IMR-90 (cell line): ENCODE measurements at regions not wholly inside any gene's neighbourhood (a gene's known extent, or its start where the extent isn't known, plus 50 kb on each side); places are given as distances from the start of the nearest gene placed in this dataset.

ENCODE experiments used
- ATAC-seq: fragments of 200-7000 bp; cut with Tn5 transposase; 2 replicates; pipeline ENCODE4 v1.9.1; 2020; ENCODE audit warnings: low read depth, mild to moderate bottlenecking, moderate library complexity
- BruUV-seq: library from RNA; stranded (reverse); fragments of 400-500 nt; replicated peaks from 2 replicates; lab custom pipeline; 2021; lab: Mats Ljungman, UMichigan
- CTCF ChIA-PET: fragments of 300-600 bp; formaldehyde crosslinking; extraction: SDS; loops from one replicate; lab custom pipeline; 2021; ENCODE audit warnings: antibody characterized with exemption; lab: Yijun Ruan, JAX
- POLR2A ChIA-PET: fragments of 300-600 bp; sonication (Branson Sonifier 250); formaldehyde crosslinking; loops from one replicate; lab custom pipeline; 2022; ENCODE audit warnings: antibody characterized with exemption; ENCODE audit not compliant: unreplicated experiment; lab: Charles Lee
- DNase-seq: peaks from one replicate; pipeline ENCODE4 v3.0.0; 2013
- H2AFZ ChIP-seq: replicated peaks from 2 replicates; pipeline ENCODE3; 2013; ENCODE audit warnings: low read length, mild to moderate bottlenecking; ENCODE audit not compliant: poor library complexity
- H2AK5ac ChIP-seq: 2 replicates; pipeline ENCODE4 v1.6.1; 2013; ENCODE audit warnings: low read depth, low read length, inconsistent platforms
- H2AK9ac ChIP-seq: replicated peaks from 2 replicates; pipeline ENCODE3; 2013; ENCODE audit warnings: mild to moderate bottlenecking, low read depth, low read length, moderate library complexity; ENCODE audit not compliant: poor library complexity
- H2BK120ac ChIP-seq: 2 replicates; pipeline ENCODE4 v1.6.1; 2013; ENCODE audit warnings: low read depth, low read length, inconsistent platforms
- H2BK15ac ChIP-seq: 3 replicates; pipeline ENCODE4 v1.6.1; 2013; ENCODE audit warnings: low read depth, low read length, inconsistent platforms
- H2BK20ac ChIP-seq: 2 replicates; pipeline ENCODE4 v1.6.1; 2013; ENCODE audit warnings: low read depth, mild to moderate bottlenecking, inconsistent platforms, low read length, moderate library complexity
- H2BK5ac ChIP-seq: 2 replicates; pipeline ENCODE4 v1.6.1; 2013; ENCODE audit warnings: mild to moderate bottlenecking, low read depth, low read length, inconsistent platforms; ENCODE audit not compliant: poor library complexity, severe bottlenecking
- H3K14ac ChIP-seq: replicated peaks from 2 replicates; pipeline ENCODE4 v1.6.1; 2013; ENCODE audit warnings: low read depth, low read length, inconsistent platforms
- H3K18ac ChIP-seq: 2 replicates; pipeline ENCODE4 v1.6.1; 2013; ENCODE audit warnings: low read depth, low read length, control low read depth
- H3K23ac ChIP-seq: 2 replicates; pipeline ENCODE4 v1.6.1; 2013; ENCODE audit warnings: low read depth, low read length, inconsistent platforms
- H3K27ac ChIP-seq: 2 replicates; pipeline ENCODE4 v1.5.1; 2013; ENCODE audit warnings: mild to moderate bottlenecking, control low read depth, low read length; ENCODE audit not compliant: insufficient read depth
- H3K27me3 ChIP-seq: 2 replicates; pipeline ENCODE4 v1.6.1; 2013; ENCODE audit warnings: low read length; ENCODE audit not compliant: control insufficient read depth, insufficient read depth
- H3K36me3 ChIP-seq: 2 replicates; pipeline ENCODE4 v1.6.1; 2013; ENCODE audit warnings: low read length, mixed read lengths; ENCODE audit not compliant: control insufficient read depth, insufficient read depth
- H3K4ac ChIP-seq: 2 replicates; pipeline ENCODE4 v1.6.1; 2013; ENCODE audit warnings: low read depth, low read length, inconsistent platforms
- H3K4me1 ChIP-seq: 2 replicates; pipeline ENCODE4 v1.6.1; 2013; ENCODE audit warnings: low read length, mixed read lengths; ENCODE audit not compliant: control insufficient read depth, insufficient read depth
- H3K4me2 ChIP-seq: 2 replicates; pipeline ENCODE4 v1.6.1; 2013; ENCODE audit warnings: low read depth, mild to moderate bottlenecking, control low read depth, low read length, moderate library complexity
- H3K4me3 ChIP-seq: 2 replicates; pipeline ENCODE4 v1.5.1; 2013; ENCODE audit warnings: low read depth, mild to moderate bottlenecking, control low read depth, low read length, moderate library complexity; ENCODE audit not compliant: insufficient read depth
- H3K56ac ChIP-seq: 2 replicates; pipeline ENCODE4 v1.6.1; 2013; ENCODE audit warnings: low read length, inconsistent platforms; ENCODE audit not compliant: insufficient read depth; ENCODE audit errors: extremely low read depth
- H3K79me1 ChIP-seq, 2 experiments: 2 replicates each; pipeline ENCODE4 v1.6.1; 2013; ENCODE audit warnings: low read length in 2 of 2, inconsistent platforms in 1 of 2, low read depth in 1 of 2
- H3K9ac ChIP-seq: 2 replicates; pipeline ENCODE4 v1.6.1; 2013; ENCODE audit warnings: low read depth, low read length, control low read depth
- H3K9me1 ChIP-seq: 2 replicates; pipeline ENCODE4 v1.6.1; 2013; ENCODE audit warnings: low read length, inconsistent platforms; ENCODE audit not compliant: insufficient read depth
- H3K9me3 ChIP-seq: 2 replicates; pipeline ENCODE4 v1.6.1; 2013; ENCODE audit warnings: low read length; ENCODE audit not compliant: control insufficient read depth, insufficient read depth
- H4K20me1 ChIP-seq: 2 replicates; pipeline ENCODE4 v1.6.1; 2013; ENCODE audit warnings: low read length, inconsistent platforms; ENCODE audit not compliant: insufficient read depth
- H4K5ac ChIP-seq: 2 replicates; pipeline ENCODE4 v1.6.1; 2013; ENCODE audit warnings: mild to moderate bottlenecking, low read depth, low read length, control low read depth
- H4K8ac ChIP-seq, 2 experiments: 2 replicates each; pipeline ENCODE4 v1.6.1; 2013; ENCODE audit warnings: low read depth in 2 of 2, low read length in 2 of 2, control low read depth in 1 of 2, inconsistent platforms in 1 of 2
- H4K91ac ChIP-seq: 2 replicates; pipeline ENCODE4 v1.6.1; 2013; ENCODE audit warnings: low read depth, low read length, inconsistent platforms; ENCODE audit not compliant: insufficient read depth
- CEBPB ChIP-seq: IDR thresholded peaks from 2 replicates; pipeline ENCODE4 v1.6.1; 2012; ENCODE audit warnings: low read depth, low read length, improper control_type of control experiment
- CHD1 ChIP-seq: IDR thresholded peaks from 2 replicates; pipeline ENCODE4 v1.6.1; 2012; ENCODE audit warnings: low read depth, low read length, improper control_type of control experiment
- FOS ChIP-seq: fragments of 150-350 bp; IDR thresholded peaks from 2 replicates; pipeline ENCODE4 v1.6.1; 2016; ENCODE audit warnings: low read depth, low read length
- MAFK ChIP-seq: IDR thresholded peaks from 2 replicates; pipeline ENCODE4 v1.6.1; 2012; ENCODE audit warnings: low read depth, low read length, improper control_type of control experiment
- MXI1 ChIP-seq: IDR thresholded peaks from 2 replicates; pipeline ENCODE4 v1.6.1; 2012; ENCODE audit warnings: low read depth, mild to moderate bottlenecking, low read length, moderate library complexity, borderline replicate concordance
- POLR2A ChIP-seq: IDR thresholded peaks from 2 replicates; pipeline ENCODE4 v1.6.1; 2012; ENCODE audit warnings: mild to moderate bottlenecking, low read depth, low read length
- RAD21 ChIP-seq: IDR thresholded peaks from 2 replicates; pipeline ENCODE4 v1.6.1; 2012; ENCODE audit warnings: low read length, improper control_type of control experiment
- RCOR1 ChIP-seq: IDR thresholded peaks from 2 replicates; pipeline ENCODE4 v1.6.1; 2012; ENCODE audit warnings: mild to moderate bottlenecking, low read length, improper control_type of control experiment; ENCODE audit not compliant: insufficient replicate concordance
- RFX5 ChIP-seq: IDR thresholded peaks from 2 replicates; pipeline ENCODE4 v1.8.0; 2012; ENCODE audit warnings: low read depth, mild to moderate bottlenecking, low read length, moderate library complexity
- WGBS, 2 experiments: methylation state at CpG; one replicate each; pipeline versions ENCODE4 v1.1.5 to v1.1.7; 2013; ENCODE audit warnings: missing lambda C conversion rate in 2 of 2; ENCODE audit not compliant: insufficient read length in 1 of 2; ENCODE audit errors: extremely low coverage in 2 of 2; 5-methylcytosine and 5-hydroxymethylcytosine counted together
- dilution Hi-C: fragments of 300-500 bp; cut with HindIII; formaldehyde crosslinking; loops from one replicate; pipeline ENCODE4 v1.14.3; 2018; ENCODE audit warnings: low sequenced_read_pairs; ENCODE audit not compliant: unreplicated experiment
- in situ Hi-C: fragments of 300-500 bp; cut with MboI; formaldehyde crosslinking; loops from 3 replicates; pipeline ENCODE4 v1.14.3; 2019; ENCODE audit warnings: low sequenced_read_pairs, inconsistent platforms, mixed read lengths
- intact Hi-C: fragments of 100-400 bp; cut with micrococcal nuclease; formaldehyde crosslinking; loops from 2 replicates; pipeline ENCODE4 v1.10.0; 2022
- TF ChIP-seq, protein P1 (sequence below): fragments of 150-350 bp; IDR thresholded peaks from 2 replicates; pipeline ENCODE4 v1.6.1; 2016; ENCODE audit warnings: low read depth, mild to moderate bottlenecking, low read length, moderate library complexity, borderline replicate concordance
- TF ChIP-seq, protein P2 (sequence below): conservative IDR thresholded peaks from 2 replicates; pipeline ENCODE4 v1.5.1; 2012; ENCODE audit warnings: mild to moderate bottlenecking, low read depth, low read length, improper control_type of control experiment

DNA sequence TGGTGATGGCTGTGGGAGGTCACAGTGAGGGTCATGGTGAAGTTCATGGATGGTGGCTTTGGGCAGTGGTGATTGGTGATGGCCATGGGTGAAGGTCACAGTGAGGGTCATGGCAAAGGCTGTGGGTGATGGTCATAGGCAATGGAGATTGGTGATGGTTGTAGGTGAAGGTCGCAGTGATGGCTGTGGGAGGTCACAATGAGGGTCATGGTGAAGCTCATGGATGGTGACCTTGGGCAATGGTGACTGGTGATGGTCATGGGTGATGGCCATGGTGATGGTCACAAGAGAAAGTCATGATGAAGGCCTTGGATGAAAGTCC is 115.6 kb upstream of the IRX4 start:
- Histone ChIP-seq H3K56ac (no peak overlapping the region), H3K27ac (no peak overlapping the region), H3K27me3 (no peaks in the 10 kb centered on the region), H3K18ac (no peak overlapping the region), H3K9ac (no peak overlapping the region), H3K14ac (no peak overlapping the region), H3K9me1 (no peaks in the 10 kb centered on the region), H2AK9ac (no peak overlapping the region), H4K91ac (no peak overlapping the region), H3K9me3 (peaks cover 3% of the 10 kb centered on the region; the same call in 1 of the 2 replicates), H2BK20ac (no peak overlapping the region), H4K5ac (no peak overlapping the region), H2BK15ac (no peak overlapping the region), H4K20me1 (no peaks in the 10 kb centered on the region), H4K8ac (no peak overlapping the region), H2AFZ (no peak overlapping the region), H3K23ac (no peak overlapping the region), H2BK120ac (no peak overlapping the region), H3K4me2 (no peak overlapping the region), H3K4ac (no peak overlapping the region), H3K79me1 (no peaks in the 10 kb centered on the region), H3K4me1 (no peaks in the 10 kb centered on the region), H2AK5ac (no peak overlapping the region), H3K36me3 (no peaks in the 10 kb centered on the region), H2BK5ac (no peak overlapping the region), H3K4me3 (no peak overlapping the region)
- DNase-seq (no peak), ATAC-seq (no peak)
- 25% methylated on average over 1 of the region's 1 CpG; no CpG with 5 or more reads in 1 of the 2 experiments for WGBS, 2 experiments
- POLR2A ChIA-PET = no interaction called here
- CTCF ChIA-PET = no interaction called here
- in situ Hi-C loops = no loop called here
- dilution Hi-C loops = no loop called here
- TF ChIP-seq POLR2A (no peak), CHD1 (no peak), CEBPB (no peak), RCOR1 (no peak), MXI1 (no peak), MAFK (no peak), RFX5 (no peak), FOS (no peak), RAD21 (no peak)
- TF ChIP-seq, protein P1, sequence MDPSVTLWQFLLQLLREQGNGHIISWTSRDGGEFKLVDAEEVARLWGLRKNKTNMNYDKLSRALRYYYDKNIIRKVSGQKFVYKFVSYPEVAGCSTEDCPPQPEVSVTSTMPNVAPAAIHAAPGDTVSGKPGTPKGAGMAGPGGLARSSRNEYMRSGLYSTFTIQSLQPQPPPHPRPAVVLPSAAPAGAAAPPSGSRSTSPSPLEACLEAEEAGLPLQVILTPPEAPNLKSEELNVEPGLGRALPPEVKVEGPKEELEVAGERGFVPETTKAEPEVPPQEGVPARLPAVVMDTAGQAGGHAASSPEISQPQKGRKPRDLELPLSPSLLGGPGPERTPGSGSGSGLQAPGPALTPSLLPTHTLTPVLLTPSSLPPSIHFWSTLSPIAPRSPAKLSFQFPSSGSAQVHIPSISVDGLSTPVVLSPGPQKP = no peak
- TF ChIP-seq, protein P2, sequence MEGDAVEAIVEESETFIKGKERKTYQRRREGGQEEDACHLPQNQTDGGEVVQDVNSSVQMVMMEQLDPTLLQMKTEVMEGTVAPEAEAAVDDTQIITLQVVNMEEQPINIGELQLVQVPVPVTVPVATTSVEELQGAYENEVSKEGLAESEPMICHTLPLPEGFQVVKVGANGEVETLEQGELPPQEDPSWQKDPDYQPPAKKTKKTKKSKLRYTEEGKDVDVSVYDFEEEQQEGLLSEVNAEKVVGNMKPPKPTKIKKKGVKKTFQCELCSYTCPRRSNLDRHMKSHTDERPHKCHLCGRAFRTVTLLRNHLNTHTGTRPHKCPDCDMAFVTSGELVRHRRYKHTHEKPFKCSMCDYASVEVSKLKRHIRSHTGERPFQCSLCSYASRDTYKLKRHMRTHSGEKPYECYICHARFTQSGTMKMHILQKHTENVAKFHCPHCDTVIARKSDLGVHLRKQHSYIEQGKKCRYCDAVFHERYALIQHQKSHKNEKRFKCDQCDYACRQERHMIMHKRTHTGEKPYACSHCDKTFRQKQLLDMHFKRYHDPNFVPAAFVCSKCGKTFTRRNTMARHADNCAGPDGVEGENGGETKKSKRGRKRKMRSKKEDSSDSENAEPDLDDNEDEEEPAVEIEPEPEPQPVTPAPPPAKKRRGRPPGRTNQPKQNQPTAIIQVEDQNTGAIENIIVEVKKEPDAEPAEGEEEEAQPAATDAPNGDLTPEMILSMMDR = no peak
- no TSS peak for BruUV-seq
- intact Hi-C loops = no loop called here
